Suppressor macrophage treated with lipopolysaccharide for 4 hours (primary cell): ENCODE measurements at regions not wholly inside any gene's neighbourhood (a gene's known extent, or its start where the extent isn't known, plus 50 kb on each side); places are given as distances from the start of the nearest gene placed in this dataset.
"Not testable (repeated sequence)": the region's sequence is repeated elsewhere in the genome, so short reads cannot be mapped to it uniquely, and the experiment has no call there.

Experiments
- DNase-seq: peaks from one replicate; pipeline ENCODE4 v3.0.0-alpha.2; 2020

DNA sequence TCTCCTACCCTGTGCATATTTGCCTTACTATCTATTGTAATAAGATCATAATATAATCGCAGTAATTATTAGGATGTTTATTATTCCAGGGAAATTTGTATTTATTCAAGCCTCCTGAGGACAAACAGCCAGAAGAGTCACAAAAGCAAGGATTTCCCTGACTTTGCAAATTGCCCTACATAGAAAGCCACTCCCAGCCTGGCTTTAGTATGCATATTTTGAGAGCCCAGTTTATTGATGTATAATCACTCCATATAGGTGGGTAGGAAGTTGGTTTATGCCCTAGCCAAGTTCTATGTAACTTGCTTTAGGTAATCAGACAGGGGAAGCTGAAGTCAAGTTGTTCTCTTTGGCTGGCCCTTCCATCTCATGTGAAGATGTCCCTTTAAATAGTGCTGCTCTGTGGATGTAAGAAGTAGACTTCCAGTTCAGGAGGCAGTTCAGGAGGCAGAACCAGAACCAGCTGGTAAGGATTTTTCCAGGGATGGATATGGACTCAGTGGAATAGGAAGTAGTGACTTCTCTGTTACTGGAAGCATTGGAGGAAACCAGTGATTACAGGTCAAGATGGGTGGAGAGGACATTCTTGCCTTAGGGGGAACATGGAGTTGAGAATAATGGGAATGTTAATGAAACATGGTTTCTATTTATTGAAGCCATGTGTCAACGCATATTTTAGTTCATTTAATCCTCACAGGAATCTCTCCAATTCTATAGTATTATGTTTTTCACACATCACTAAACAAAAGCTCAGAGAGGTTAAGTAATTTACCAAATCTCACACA lies 70.5 kb upstream of the KIT start:
- no peak for DNase-seq

DNA sequence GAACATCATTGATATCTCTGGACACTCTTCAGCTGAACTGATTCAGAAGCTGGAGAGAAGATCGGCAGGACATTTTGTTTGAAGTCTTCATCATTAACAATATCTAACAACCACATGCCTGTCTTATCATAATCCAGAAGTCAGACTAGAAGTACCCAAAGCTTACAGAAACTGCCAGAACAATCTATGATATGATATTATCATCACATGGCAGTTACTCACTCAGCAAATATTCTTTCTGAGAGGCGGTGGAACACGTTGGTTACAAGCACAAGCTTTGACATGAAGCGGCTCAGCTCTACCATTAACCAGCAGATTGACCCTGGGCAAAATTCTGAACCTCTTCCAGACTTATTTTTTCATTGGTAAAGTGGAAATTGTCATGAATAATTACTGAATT lies 69.4 kb upstream of the KIT start:
- no peak for DNase-seq

DNA sequence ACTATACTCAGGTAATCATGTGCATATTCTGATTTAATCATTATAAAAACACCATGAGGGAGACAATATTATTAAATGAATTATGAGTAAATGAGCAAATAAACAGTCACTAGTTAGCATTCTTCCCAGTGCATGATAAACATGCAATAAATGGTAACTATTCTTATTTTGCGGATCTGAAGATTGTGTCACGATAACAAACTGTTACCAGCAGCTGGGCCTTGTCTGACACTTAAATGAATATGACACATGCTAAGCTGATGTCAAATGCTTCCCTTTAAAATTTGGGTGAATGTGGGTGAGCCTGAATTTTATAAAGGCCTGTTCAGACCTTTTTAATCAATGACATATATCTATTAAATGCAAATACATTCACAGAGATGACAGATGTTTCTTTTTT lies 68.2 kb upstream of the KIT start:
- DNase-seq: no peak

DNA sequence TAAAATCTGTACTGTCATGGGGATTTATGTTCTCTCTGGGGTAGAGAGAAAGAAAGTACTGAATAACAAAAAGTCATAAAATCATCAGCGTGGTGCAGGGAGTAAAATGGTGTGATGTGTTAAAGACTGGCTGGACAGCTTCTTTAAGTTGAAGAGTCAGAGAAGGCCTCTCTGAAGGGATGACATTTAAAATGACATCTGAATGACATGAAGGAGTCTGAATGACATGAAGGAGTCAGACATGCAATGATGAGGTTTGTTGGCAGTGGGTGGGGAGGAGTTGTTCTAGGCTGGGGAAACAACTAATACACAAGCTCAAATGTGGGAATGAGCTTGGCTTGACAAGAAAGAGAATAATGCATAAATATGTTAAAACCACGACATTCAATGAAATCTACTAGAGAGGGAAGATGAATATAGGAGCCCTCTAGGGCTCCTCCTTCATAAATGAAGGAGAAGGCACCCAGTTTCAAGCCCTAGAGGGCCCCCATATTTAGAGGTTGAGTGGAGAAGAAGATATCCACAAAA lies 63.9 kb upstream of the KIT start:
- DNase-seq: no peak

DNA sequence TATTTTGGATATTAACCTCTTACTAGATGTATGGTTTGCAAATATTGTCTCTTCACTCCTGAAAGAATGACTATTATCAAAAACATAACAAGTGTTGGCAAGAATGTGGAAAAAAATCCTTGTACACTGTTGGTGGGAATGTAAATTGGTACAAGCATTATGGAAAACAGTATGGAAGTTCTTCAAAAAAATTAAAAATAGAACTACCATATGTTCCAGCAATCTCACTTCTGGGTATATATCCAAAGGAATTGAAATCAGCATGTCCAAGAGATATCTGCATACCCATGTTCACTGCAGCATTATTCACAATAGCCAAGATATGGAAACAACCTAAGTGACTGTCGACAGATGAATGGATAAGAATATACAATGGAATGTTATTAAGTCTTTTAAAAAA lies 61.6 kb upstream of the KIT start:
- no peak for DNase-seq

DNA sequence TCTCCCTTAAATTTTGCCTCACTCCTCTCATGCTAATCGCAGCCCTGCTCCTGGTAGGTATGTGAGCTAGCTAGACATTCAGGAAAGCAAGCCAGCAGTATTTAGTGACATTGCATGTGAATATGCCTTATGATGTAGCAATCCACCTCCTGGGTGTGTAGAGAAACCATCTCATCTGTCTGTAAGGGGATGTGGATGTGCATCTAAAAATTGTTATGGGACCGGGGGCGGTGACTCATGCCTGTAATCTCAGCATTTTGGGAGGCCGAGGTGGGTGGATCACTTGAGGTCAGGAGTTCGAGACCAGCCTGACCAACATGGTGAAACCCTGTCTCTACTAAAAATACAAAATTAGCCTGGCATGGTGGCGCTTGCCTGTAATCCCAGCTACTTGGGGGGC lies 60.1 kb upstream of the KIT start:
- not testable (repeated sequence) for DNase-seq

DNA sequence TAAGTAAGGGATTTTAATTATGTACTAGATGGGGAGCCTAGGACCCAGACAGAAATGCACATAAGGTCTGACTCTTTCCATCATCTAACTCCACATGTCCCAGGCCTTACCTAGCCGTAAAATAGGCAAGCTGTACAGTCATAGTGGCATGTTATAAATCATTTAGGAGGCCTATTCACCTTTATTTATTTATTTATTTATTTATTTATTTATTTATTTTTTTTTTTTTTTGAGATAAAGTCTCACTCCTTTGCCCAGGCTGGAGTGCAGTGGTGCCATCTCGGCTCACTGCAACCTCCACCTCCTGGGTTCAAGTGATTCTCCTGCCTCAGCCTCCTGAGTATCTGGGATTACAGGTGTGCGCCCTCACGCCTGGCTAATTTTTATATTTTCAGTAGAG lies 55.6 kb upstream of the KIT start:
- not testable (repeated sequence) for DNase-seq

DNA sequence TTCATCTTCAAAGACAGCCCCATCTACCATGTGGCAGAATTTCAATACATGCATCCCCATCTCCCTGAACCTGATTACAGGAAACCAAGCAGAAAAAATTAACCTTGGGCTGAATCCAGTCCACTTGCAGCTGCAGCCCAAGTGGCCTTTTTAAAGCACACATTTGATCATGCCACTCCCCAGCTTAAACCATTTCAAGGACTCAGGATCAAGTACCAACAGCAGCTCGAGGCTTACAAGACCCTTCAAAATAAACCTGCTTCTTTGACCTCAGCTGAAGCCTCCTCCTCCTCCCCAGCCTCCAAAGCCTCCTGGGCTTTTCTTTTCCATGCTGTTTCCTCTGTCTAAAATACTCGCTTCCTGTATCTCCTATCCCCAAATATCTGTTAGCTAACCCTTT lies 50.7 kb upstream of the KIT start:
- DNase-seq: no peak

DNA sequence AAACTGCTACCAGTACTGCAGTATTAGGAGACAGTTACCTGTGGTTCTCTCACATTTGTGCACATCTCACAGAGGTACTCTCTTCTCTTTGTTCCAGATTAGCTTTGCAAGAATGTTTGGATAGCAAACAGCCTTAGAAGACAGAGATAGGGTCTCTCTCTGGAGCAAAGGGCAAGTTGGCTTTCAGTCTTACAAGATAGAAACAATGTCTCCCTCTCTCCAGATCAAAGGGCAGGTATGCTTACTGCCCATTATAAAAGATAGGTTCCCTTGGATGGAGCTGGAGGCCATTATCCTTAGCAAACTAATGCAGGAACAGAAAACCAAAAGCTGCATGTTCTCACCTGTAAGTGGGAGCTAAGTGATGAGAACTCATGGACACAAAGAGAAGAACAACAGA lies 50.2 kb upstream of the KIT start:
- DNase-seq: no peak
